NCI-H82 (cell line): ENCODE measurements at regions not wholly inside any gene's neighbourhood (a gene's known extent, or its start where the extent isn't known, plus 50 kb on each side); places are given as distances from the start of the nearest gene placed in this dataset.
A peak's percentile ranks its signal among the peaks of the same experiment; 100 is the strongest.

ENCODE experiments used
- DNase-seq: peaks from one replicate; lab custom pipeline; 2025; lab: John Stamatoyannopoulos, UW

DNA sequence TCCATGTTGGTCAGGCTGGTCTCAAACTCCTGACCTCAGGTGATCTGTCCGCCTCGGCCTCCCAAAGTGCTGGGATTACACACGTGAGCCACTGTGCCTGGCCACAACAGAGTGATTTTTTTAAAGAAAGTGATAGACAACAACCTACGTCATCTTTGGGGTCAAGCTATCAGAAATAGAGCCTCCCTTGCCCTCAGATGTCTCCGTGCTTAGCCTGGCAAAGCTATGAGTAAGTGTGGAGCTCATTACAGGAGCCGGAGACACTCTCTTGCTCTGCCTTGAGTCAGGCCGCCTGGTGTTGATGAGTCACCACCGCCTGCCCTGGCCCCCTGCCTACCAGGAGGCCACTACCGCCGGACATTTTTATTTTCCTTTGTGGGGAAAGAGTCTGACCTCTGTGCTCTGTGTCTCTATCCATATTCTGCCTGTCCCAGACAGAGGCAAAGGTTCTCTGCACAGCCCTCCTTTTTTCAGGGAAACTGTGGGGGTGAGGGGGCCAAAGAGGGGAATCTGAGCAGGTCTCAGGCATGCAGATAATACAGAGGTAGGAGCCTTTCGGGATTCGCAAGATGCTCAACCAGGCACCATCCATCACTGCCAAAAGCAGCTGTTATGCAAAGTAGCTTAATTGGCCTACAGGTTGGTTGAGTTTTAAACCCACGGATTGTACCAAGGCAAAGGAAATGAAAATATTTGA is 123.7 kb upstream of the CPEB4 start:
- peak; percentile 68 for DNase-seq

DNA sequence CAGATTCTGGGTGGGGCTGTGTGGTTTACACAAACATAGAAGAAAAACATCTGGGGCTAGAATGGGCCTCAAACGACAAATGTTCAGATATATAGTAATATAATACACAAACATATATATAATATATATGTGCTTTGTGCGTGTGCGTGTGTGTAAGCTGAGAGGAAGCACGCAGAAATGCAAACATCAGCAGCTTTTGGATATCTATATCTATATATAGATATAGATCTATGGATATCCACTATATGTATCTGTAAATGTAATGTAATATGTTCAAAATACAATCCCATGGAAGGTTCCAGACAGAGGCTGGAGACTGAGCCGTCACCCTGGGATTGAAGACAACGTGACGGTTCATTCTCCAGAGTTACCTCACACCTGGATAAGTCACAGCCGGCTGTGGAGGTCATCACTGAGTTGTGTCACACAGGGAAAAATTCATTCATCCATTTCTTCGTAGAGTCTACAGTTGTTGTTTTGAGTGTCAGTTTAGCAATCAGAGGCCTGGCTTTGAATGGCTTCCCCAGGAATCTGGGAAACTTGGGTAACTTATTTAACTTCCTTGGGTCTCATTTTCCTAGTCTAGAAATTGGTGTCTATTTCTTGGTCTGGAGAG is 123.0 kb upstream of the CPEB4 start:
- DNase-seq, result no peak

DNA sequence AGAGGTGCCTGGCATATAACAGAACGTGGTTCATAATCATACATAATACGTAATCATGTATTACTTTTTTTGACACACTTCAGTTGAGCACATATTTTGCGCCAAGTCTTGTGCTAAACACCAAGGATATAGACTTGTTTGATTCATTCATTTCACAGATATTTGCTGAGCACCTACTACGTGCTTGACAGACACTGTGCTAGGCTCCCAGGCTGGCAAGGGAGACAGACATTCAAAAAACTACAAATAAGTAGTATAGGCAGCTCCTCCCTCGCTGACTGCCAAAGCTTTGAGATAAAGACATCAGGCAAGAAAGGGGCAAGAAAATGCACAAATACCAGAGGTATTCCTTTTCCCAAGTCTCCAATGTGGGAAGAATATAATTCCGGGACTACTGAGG is 122.5 kb upstream of the CPEB4 start:
- DNase-seq, result no peak

DNA sequence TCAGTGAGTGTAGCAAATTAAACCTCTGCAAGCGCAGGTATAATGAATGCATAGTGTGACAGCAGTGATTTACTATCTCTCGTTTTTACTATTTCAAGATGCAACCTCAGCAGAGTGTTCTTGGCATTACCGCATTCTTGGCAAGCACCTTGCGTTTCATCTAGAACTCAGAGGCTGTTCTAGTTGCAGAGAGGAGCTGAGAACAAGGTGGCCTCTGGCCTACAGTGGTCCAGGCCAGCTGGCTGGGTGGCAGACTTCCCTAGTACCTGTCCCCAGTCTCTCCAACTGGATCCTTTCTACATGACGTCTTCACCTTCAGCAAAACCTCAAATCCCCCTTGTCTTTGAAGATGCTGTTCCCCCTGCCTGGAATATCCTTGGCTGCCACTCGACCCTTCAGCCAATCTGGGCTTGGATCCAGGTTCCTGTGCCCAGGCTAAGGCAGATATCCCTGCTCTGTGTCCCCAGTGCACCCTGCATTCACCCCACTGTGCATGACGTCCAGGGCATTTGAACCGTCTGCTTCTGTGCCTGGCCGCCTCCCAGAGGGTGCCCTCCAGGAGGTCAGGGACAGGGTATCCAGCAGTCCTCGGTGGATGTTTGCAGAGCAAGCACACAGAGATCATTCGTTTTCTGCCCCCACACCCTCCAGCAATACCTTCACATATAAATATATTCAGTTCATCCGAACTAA is 120.4 kb upstream of the CPEB4 start:
- DNase-seq, result no peak

DNA sequence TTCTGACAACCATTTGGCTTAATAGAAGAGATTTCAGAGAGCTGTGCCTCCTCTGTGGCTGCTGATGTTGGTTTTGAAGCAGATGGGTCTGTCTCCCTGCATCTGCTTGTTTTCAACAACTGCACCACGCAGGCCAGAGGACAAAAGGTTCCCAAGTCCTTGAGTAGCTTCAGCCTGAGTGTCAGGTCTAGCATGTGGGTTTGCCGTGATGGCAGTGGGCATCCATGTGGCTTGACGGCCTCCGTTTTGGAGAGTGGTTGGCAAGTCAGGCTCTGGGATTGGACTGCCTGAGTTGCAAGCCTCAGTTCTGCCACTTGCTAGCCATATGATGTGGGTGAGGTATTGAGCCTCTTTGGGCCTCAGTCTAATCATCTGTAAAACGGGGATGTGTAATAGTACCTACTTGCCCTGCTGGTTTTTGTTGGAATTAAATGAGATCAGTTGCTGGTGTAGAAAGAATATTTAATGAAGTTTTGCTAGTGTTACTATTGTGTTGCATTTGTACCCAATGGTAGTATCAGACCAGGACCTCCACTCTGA is 119.8 kb upstream of the CPEB4 start:
- DNase-seq, result no peak

DNA sequence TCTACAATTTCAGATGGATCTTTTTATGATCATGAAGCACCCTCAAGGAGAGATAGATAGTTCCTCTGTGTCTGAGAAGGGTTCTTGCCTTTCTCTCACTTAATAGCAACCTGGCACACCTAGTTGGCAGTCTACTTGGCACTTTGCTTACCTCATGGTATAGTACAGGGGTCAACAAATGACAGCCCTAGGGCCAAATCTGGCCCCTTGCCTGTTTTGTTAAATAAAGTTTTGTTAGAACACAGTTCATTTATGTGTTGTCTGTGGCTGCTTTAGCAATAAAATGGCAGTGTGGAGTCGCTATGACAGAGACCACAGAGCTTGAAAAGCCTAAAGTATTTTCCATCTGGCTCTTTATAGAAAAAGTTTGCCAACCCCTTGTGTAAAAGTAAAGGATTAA is 119.3 kb upstream of the CPEB4 start:
- no peak for DNase-seq

DNA sequence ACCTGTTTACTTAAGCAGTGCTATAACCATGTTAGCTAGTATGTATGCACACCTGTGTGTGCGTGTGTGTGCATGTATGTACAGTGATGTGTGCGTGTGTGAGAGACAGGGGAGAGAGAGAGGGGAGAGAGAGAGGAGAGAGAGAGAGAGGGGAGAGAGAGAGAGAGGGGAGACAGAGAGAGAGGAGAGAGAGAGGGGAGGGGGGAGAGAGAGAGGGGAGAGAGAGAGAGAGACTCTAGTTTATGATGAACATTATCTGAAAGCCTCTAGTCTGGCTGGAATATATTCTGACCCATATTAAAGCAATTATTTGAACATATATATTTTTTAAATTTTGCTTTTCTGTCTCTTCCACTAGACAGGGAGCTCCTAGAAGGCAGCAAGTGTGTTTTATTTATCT is 117.5 kb upstream of the CPEB4 start:
- no peak for DNase-seq

DNA sequence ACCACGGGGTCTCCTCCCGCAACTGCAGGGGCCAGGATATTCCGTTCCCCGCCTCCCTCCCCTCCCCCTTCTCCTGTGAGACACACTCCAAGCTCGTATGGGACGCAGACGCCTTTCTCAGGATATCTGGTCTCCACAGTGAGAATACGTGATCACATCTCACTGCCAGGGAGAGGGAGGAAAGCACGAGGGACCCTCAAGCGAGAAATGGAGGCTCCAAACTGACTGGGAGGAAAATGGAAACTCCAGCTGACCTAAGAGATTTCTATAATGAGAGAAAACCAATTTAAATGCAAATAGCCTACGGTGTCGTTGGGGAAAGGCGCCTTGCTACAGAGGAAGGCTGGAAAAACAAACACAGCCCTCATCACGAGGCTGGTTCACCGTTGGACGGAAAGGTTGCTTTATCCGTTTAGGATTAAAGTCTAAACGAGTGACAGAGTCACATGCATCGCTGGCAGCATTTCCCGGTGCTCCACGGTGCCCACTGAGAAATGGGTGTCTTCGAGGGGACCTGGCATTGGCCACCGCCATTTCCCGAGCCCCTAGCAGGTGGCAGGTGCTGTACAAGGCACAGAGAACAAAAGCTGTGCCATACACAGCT is 116.9 kb upstream of the CPEB4 start:
- DNase-seq, result peak; percentile 50

DNA sequence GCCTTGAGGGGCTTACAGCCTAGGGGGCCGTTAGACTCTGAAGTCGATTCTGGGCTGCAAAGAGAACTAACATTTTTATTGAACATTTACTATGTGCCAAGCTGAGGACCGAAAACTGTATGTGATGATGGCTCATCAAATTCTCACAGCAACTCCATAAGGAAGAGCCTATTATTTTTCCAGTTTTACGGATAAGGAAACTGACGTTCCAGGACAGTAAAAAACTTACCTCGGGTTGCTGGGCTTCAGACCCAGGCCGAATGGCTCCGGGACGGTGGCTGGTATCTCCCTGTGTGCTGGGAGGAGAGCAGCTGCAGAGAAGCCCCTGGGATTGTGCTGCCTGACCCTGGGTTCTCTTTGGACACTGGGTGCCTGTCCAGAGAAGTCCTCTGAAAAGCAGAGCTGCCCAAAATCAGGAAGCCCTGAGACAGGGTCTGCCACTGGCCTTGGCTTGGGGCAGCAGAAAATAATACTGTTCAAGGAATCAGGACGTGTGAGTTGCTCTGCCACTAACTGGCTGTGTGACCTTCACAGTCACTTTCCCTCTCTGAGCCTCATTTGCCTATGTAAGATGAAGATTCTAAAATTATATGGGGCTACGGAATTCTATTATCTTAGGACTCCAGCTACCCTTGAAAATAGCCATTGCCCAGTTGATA is 116.3 kb upstream of the CPEB4 start:
- no peak for DNase-seq

DNA sequence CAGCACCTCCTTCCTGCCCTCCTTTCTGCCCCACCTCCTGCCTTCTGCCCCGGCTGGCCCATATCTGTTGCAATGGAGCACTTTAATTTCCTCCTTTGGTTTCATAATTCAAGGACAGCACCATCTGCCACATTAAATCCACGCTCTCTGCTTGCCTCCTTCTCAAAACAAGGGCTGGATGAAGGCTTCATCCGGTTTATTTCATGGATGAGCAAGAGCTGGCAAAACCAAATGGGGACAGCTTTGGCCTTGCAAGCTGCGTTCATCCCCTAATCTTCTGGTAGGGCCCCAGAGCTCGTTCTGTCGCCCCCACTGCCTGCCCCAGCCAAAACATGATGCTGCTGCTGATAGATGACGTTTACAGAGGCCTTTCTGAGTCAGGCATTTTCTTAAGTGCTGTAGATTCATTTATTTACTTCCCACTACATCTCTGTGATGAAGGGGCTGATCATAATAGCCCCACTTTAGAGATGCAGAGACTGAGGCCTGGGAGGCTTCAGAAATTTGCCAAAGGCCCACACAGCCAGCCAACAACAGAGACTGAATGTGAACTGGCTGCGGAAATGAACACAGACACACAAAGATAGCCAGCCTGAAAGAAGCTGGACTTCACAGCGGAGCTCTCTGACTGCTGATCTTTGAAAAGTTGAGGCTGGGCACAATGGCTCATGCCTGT is 115.6 kb upstream of the CPEB4 start:
- peak; percentile 92 for DNase-seq

DNA sequence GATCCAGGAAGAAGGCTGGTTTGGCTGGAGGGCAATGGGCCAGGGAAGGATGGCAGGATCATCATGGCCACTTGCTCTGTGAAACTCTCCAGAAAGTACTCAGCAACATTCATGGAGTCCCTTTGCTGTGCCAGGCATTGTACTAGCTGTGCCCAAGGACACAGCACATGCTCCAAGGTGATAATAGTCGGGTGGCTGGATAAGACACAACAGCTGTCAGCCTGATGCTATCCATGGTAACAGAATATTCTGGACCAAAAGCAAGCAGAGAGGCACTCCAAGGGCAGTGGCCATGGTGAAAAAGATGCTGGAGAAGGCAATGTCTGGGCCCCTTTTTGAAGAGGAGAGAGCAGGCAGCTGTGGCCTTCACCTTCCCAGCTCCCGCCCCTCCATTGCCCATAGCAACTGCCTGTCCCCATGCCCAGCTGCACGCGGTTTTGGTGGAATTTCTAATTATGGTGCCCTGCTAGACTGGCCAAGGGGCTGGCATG is 113.8 kb upstream of the CPEB4 start:
- DNase-seq, result no peak

DNA sequence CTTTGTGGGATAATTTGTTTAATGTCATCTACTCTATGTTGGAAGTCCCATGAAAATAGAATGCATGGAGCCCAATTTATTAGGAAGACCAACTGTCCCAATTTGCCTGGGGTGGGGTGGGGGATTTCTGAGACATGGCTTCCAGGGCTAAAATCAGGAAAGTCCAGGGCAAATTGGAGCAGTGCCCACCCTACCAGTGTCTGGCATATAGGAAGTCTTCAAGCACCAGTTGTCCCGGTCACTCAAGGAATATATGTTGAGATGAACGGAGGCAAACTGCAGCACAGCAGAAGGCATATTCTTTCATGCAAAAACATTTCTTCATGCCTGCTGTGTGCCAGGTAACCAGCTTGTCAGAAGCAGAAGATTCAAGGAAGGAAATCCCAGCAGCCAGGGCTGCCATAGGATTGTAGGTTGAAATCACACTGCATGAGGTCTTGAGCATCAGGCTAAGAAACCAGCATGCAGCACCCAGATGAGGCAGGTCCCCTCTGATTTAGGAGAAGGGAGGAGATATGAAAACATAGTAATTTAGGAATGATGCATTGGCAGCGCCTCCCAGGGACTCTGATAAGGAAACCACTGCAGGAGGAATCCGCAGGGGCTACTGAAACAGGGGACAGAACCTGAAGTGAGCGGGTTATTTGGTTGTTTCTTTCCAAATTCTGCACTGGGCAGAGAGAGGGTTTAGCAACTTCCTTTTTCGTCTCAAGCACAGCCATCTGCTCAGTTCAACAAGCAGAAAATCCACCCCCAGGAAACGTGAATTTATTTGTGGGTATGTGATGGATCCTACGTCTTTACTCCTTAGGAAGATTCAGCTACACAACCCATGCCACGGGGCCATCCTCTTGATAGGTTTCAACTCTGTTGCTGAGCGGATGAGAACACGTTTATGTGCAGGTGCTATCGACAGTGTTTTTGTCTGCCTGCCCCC is 112.6 kb upstream of the CPEB4 start:
- no peak for DNase-seq

DNA sequence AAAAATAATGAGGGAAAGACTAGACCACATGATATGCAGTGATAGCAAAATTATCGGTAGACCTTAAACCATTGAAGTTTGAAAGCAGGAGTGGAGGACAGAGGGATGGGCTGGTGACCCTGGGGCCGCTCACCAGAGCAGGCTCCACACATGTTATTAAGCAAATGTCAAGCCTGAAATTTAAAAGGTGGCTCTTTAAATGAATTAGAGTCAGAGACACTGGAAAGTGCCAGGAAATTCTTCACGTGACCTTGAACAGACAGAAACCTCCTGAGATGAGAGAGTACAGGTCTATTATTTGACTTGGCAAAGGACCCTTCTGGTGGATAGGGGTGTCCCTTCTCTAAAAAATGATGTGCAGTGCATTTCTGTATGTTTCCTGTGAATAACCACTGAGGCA is 111.0 kb upstream of the CPEB4 start:
- no peak for DNase-seq

DNA sequence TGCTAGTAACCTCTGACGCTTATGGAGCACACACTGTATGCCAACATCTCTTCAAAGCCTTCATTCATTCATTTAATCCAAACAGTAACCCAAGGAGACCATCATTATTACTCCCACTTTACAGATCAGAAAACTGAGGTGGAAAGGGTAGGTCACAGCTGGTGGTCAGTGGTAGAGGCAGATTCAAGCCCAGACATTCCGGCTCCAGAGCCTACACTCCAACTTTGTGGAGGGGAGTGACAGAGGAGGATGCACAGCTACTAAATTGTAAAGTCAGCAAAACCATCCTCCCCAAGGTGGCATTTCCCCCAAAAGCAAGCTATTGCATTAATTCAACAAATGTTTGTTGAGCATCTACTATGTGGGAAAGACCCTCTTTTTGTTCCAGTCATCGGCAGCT is 110.5 kb upstream of the CPEB4 start:
- DNase-seq, result no peak

DNA sequence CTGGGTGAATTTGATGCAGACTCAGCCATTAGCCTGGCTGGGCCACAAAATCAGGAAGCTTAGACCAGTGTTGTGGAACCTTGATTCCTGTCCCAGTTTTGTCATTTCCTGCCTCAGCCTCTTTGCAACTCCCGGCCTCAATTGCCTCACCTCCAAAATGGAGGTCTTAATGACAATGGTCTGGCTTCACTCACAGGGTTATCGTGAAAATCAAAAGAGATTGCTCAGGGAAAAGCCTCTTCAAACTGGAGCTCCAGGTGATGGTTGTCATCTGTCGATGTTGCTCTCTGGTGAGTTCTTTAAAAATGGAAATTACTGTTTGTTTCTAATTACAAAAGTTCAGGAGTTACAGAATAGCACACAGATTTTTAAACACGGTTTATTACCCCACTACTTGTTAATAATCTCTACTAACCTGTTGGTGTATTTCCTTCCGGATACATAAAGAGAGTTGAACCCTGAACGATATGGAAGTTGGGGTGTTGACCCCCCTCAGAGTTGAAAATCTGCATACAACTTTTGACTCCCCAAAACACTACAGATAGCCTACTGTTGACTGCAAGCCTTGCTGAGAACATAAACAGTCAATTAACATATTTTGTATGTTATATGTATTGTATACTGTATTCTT is 109.9 kb upstream of the CPEB4 start:
- no peak for DNase-seq

DNA sequence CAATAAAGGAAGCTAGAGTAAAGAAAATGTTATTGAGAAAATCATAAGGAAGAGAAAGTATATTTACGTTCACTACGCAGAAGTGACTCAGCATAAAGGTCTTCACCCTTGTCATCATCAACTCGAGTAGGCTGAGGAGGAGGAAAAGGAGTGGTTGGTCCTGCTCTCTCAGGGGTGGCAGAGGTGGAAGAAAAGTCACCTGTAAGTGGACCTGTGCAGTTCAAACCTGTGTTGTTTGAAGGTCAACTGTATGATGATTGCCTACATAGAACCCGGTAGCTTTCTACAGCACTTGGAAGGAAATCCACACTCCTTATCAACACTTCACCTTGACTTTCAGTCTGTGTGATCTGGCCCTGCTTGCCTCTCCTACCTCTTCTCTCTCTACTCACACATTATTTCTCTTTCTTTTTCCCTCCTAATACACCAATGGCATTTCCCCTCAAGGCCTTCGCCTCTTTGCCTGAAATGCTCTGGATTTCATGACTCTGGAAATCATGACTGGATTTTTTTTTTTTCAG is 109.3 kb upstream of the CPEB4 start:
- no peak for DNase-seq

DNA sequence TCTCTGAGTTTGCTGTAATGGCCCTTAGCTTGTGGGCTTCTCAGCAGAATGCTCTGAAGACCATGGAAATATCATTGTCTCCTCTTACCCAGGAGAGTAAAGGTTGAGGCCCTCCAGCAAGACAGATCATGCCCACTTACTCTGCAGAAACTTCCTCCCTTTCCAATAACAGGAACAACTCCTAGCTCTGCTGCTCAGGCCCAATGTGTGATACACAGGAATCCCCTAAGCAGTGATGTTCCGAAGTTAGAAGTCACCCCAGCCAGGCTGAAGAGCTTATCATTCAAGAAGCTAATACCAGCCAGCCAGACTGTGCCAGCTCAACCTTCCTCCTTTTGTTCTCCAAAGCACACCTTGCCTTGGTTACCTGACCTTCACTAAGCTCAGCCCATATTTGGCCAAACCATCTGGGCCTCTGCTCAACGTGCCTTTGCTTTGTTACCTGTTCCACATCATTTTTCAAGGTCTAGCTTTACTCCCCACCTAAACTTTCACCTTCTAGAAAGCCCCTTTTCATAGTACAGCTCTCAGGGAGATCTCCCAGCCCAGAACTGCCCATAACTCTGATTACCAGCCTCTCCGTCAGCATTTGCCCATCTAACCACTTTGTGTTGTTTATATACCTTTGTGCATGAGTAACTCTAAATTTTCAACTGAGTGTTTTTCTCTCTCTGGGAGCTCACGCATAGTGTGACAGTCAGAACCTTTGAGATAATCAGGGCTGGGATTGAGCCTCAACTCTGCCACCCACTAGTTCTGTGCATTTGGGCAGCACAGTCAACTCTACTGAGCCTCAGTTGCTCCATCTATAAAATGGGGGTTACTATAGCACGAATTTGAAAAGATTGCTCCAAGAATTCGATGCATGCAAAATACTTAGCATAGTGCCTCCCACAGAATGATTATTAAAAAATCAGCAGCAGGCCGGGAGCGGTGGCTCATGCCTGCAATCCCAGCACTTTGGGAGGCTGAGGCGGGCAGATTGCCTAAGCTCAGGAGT is 107.6 kb upstream of the CPEB4 start:
- no peak for DNase-seq

DNA sequence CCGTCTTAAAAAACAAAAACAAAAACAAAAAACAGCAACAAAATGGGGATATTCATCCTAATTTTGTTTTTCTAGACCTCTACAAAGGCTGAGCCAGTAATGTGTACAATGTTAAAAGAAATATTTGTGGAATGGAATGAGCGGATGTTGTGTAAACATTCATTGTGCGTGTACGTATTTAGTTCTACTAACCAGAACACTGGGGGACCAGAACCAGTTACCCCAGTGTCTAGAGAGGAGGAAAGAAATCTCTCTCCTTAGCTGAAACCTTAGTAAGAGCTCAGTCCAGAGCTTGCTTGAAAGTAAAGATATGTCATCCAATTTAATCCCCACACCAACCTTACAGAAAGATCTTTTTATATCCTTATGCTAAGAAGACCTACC is 106.7 kb upstream of the CPEB4 start:
- no peak for DNase-seq
